Suprapubic skin (tissue), 4 donors: ENCODE measurements at regions not wholly inside any gene's neighbourhood (a gene's known extent, or its start where the extent isn't known, plus 50 kb on each side); places are given as distances from the start of the nearest gene placed in this dataset.

Experiments
- DNase-seq, 2 donors: peaks; one replicate each; pipeline ENCODE4 v3.0.0-alpha.2; 2019; ENCODE audit warnings: low spot score in 2 of 2
- H3K27ac ChIP-seq: fragments of 200-600 bp; sonication (generic); one replicate; pipeline ENCODE4 v1.5.1; 2019
- H3K27me3 ChIP-seq: fragments of 200-600 bp; sonication (generic); one replicate; pipeline ENCODE4 v1.5.1; 2019
- H3K36me3 ChIP-seq: fragments of 200-600 bp; sonication (generic); one replicate; pipeline ENCODE4 v1.5.1; 2019
- H3K4me1 ChIP-seq: fragments of 200-600 bp; sonication (generic); one replicate; pipeline ENCODE4 v1.5.1; 2019
- H3K4me3 ChIP-seq: fragments of 200-600 bp; sonication (generic); one replicate; pipeline ENCODE4 v1.5.1; 2019; ENCODE audit warnings: mild to moderate bottlenecking
- H3K9me3 ChIP-seq: fragments of 200-600 bp; sonication (generic); one replicate; pipeline ENCODE4 v1.5.1; 2019
- EP300 ChIP-seq: sonication (generic); formaldehyde crosslinking; IDR thresholded peaks from one replicate; pipeline ENCODE4 v1.6.1; 2017; ENCODE audit warnings: antibody characterized with exemption
- POLR2A ChIP-seq, 2 donors: fragments of 450-650 bp; IDR thresholded peaks; one replicate each; pipeline ENCODE4 v1.6.1; 2017; ENCODE audit warnings: antibody characterized with exemption in 2 of 2, mild to moderate bottlenecking in 2 of 2, moderate library complexity in 2 of 2
- POLR2AphosphoS5 ChIP-seq, 3 donors: sonication (generic); formaldehyde crosslinking; IDR thresholded peaks; one replicate each; pipeline ENCODE4 v1.6.1; 2017; ENCODE audit warnings: antibody characterized with exemption in 3 of 3
- whole genome bisulfite sequencing: methylation state at CpG from one replicate; pipeline ENCODE4 v1.1.5; 2018; 5-methylcytosine and 5-hydroxymethylcytosine counted together
- TF ChIP-seq, protein P1 (sequence below), 2 donors: fragments of 200-600 bp in 1 of 2; fragments of 450-650 bp in 1 of 2; sonication (generic) in 1 of 2; IDR thresholded peaks; one replicate each; pipeline ENCODE4 v1.5.1; 2016 to 2019; ENCODE audit warnings: antibody characterized with exemption in 2 of 2, mild to moderate bottlenecking in 1 of 2, moderate library complexity in 1 of 2

DNA sequence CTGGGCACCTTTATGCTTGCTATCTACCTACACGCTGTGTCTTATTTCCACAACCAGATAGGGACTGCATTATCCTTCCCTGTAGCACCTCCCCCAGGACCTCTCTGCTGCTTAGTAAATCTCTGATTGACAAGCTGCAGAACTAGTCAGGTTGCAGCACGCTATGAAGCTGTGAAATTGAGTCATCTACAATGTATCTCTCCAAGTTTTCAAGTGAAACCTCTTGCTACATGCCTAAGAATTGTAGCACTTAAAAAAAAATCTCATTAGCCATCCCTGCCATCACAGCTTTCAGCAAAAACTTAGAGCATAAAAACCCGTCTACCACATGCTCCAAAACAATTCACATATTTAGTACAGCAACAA, 69.7 kb upstream of the FGFR2 start:
- Histone ChIP-seq H3K9me3 (no peaks in the 10 kb centered on the region), H3K4me1 (peaks cover 24% of the 10 kb centered on the region), H3K36me3 (no peaks in the 10 kb centered on the region), H3K27ac (peak overlapping the region; percentile 53), H3K4me3 (peak overlapping the region; percentile 24), H3K27me3 (no peaks in the 10 kb centered on the region)
- no peak for DNase-seq
- WGBS: 27% methylated on average over 3 of the region's 3 CpGs
- TF ChIP-seq, protein P1, sequence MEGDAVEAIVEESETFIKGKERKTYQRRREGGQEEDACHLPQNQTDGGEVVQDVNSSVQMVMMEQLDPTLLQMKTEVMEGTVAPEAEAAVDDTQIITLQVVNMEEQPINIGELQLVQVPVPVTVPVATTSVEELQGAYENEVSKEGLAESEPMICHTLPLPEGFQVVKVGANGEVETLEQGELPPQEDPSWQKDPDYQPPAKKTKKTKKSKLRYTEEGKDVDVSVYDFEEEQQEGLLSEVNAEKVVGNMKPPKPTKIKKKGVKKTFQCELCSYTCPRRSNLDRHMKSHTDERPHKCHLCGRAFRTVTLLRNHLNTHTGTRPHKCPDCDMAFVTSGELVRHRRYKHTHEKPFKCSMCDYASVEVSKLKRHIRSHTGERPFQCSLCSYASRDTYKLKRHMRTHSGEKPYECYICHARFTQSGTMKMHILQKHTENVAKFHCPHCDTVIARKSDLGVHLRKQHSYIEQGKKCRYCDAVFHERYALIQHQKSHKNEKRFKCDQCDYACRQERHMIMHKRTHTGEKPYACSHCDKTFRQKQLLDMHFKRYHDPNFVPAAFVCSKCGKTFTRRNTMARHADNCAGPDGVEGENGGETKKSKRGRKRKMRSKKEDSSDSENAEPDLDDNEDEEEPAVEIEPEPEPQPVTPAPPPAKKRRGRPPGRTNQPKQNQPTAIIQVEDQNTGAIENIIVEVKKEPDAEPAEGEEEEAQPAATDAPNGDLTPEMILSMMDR (IDR thresholded peaks at IDR 0.05): no peak
- TF ChIP-seq POLR2AphosphoS5 (IDR thresholded peaks at IDR 0.05) (no peak), POLR2A (IDR thresholded peaks at IDR 0.05) (no peak), EP300 (no peak)

DNA sequence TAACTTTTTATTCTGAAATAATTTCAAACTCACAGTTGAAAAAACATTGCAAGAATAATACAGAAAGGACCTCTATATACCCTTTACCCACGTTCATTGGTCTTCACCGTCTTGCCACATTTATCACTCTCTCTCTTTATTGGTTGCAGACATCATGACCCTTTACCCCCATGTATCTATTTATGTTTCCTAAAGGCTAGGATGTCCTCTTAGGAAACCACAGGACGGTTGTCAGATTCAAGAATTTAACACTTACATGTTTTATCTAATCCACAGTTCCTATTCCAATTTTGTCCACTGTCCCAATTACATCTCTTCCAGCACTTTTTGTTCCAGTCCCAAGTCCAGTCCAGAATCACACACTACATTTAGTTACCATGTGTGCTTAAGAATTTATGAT, 67.6 kb upstream of the FGFR2 start:
- TF ChIP-seq EP300 (no peak), POLR2A (IDR thresholded peaks at IDR 0.05) (no peak), POLR2AphosphoS5 (IDR thresholded peaks at IDR 0.05) (no peak)
- TF ChIP-seq, protein P1 (IDR thresholded peaks at IDR 0.05): no peak
- no peak overlapping the region for H3K27ac ChIP-seq
- no peaks in the 10 kb centered on the region for H3K9me3 ChIP-seq
- DNase-seq: no peak
- H3K4me1 ChIP-seq: peaks cover 24% of the 10 kb centered on the region
- no peaks in the 10 kb centered on the region for H3K36me3 ChIP-seq
- no peak overlapping the region for H3K4me3 ChIP-seq
- no peaks in the 10 kb centered on the region for H3K27me3 ChIP-seq
- WGBS: 80% methylated on average over 3 of the region's 3 CpGs

DNA sequence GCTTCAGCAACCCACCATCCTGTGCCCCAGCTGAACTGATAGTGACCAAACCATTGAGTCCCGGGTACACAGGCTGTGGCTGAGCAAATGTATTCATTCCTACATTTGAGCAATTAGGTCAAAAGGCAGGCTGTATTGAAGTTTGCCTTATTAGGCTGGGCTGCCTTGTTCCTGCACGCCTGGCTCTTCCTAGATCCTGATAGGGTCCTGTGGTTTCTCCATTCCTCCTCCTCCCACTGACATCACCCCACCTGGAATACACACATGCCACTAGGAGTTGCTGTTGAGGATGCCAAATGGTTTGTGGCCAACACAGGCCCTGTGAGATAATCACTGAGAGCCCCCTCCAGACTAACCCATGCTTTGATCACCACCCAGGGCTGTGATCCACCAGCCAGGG, 66.4 kb upstream of the FGFR2 start:
- Histone ChIP-seq H3K36me3 (no peaks in the 10 kb centered on the region), H3K4me1 (peaks cover 24% of the 10 kb centered on the region), H3K27me3 (no peaks in the 10 kb centered on the region), H3K4me3 (no peak overlapping the region), H3K27ac (no peak overlapping the region), H3K9me3 (no peaks in the 10 kb centered on the region)
- no peak for DNase-seq
- TF ChIP-seq EP300 (no peak), POLR2A (IDR thresholded peaks at IDR 0.05) (no peak), POLR2AphosphoS5 (IDR thresholded peaks at IDR 0.05) (no peak)
- TF ChIP-seq, protein P1 (IDR thresholded peaks at IDR 0.05): no peak
- no CpG with 5 or more reads among the region's 2 CpGs for WGBS

DNA sequence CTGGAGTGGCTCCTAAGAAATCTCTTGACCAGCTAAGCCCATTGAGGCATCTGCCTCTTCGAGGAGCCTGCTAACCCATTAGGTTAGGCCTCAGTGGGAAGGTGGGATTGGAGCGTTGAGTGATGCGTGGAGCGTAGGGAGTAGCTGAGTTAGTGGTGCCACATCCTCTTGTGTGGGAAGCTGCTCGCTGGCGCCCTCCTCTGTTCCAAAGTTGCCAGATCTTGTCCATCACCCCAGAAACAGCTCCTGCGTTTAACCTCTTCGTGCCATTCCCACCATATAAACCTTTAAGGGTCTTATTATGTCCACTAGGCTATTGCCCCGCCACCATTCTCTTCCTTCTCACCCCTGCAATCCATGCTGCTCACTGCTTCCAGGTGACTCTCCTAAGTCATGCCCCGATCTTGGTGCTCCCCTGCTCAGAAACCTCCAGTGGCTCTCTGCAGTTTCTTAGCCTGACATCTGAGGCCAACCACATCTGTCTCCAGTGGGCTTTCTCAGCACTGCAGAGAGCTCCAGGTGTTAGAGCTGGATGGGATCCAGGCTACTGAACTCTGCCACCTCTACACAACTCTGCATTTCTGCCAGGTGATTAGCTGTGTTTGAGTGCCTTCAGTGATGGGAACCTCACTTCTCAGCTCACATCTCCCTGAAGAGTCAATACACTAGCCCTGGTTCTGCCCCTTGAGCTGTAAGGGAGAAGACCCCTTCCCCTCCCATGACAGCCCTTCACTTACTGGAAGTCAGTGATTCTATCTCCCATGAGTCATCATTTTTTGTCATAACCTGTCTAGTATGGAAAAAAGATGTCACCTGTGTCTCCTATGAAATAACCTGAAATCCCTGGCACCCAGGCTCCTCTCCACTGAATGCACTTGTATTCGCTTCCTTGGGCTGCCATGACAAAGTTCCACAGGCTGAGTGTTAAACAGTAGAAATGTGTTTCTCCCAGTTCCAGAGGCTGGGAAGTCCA, 65.0 kb upstream of the FGFR2 start:
- Histone ChIP-seq H3K9me3 (no peaks in the 10 kb centered on the region), H3K36me3 (no peaks in the 10 kb centered on the region), H3K4me3 (no peak overlapping the region), H3K27me3 (no peaks in the 10 kb centered on the region), H3K4me1 (peaks cover 14% of the 10 kb centered on the region), H3K27ac (no peak overlapping the region)
- no peak for TF ChIP-seq EP300
- TF ChIP-seq, protein P1 (IDR thresholded peaks at IDR 0.05): peak in 1 of 2 donors; percentile 28
- DNase-seq: no peak
- WGBS: 70% methylated on average over 11 of the region's 11 CpGs

DNA sequence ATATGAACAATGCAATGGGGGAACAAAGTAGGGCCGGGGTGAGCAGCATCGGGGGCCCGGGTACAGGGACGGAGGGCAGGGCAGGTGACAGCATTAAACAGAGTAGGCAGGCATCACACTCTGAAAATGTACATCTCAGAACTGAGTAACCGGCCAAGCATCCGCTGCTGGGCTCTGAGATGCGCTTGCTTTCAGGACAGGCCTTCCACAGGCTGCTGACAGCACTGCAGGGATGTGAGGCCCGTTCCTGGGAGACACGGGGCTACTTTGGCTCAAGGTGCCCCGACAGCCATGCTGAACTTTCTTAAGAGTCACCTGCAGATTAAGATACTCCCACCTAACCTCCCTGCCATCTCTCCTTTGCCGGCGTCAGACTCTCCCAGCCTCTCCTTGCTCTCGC, 64.3 kb upstream of the FGFR2 start:
- TF ChIP-seq POLR2AphosphoS5 (IDR thresholded peaks at IDR 0.05): no peak
- no peak for TF ChIP-seq EP300
- no peak for TF ChIP-seq POLR2A (IDR thresholded peaks at IDR 0.05)
- TF ChIP-seq, protein P1 (IDR thresholded peaks at IDR 0.05): no peak
- DNase-seq: no peak
- Histone ChIP-seq H3K27me3 (no peaks in the 10 kb centered on the region), H3K4me1 (peaks cover 8% of the 10 kb centered on the region), H3K4me3 (no peak overlapping the region), H3K9me3 (no peaks in the 10 kb centered on the region), H3K27ac (no peak overlapping the region), H3K36me3 (no peaks in the 10 kb centered on the region)
- 89% methylated on average over 13 of the region's 13 CpGs for WGBS
